HL-60 (cell line): ENCODE measurements at regions not wholly inside any gene's neighbourhood (a gene's known extent, or its start where the extent isn't known, plus 50 kb on each side); places are given as distances from the start of the nearest gene placed in this dataset.

ENCODE experiments used
- GABPA ChIP-seq: IDR thresholded peaks from 2 replicates; pipeline ENCODE4 v1.6.1; 2012; ENCODE audit warnings: low read depth
- POLR2AphosphoS5 ChIP-seq: IDR thresholded peaks from 2 replicates; pipeline ENCODE4 v1.6.1; 2012; ENCODE audit warnings: low read depth
- SPI1 ChIP-seq: IDR thresholded peaks from 2 replicates; pipeline ENCODE4 v1.6.1; 2012; ENCODE audit warnings: low read depth, mild to moderate bottlenecking, borderline replicate concordance
- TF ChIP-seq, protein P1 (sequence below): IDR thresholded peaks from one replicate; pipeline ENCODE4 v1.5.1; 2011; ENCODE audit warnings: low read length, control low read depth, inconsistent platforms; ENCODE audit not compliant: insufficient read depth
- TF ChIP-seq, protein P2 (sequence below): IDR thresholded peaks from 2 replicates; pipeline ENCODE4 v1.6.1; 2012; ENCODE audit warnings: low read depth; ENCODE audit not compliant: insufficient replicate concordance

DNA sequence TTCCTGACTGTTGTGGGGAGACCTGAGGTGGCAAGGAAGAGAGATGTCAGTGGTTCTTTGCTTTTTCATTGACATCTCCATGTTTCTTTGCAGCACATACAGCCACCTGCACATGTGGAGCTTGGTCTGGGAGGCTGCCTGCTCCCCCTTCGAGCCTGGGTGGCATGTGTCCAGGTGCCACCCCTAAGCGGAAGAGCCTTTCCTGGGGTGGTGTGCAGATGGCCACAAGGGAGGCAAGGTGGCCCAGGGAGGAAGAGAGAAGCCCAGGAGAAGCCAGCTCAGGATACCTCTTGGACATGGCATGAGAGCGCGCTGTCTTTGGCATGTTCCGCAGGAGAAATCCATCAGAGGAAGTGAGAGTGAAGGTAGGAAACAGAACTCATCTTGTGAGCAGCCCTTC, 105.9 kb upstream of the NPTX2 start:
- TF ChIP-seq, protein P1, sequence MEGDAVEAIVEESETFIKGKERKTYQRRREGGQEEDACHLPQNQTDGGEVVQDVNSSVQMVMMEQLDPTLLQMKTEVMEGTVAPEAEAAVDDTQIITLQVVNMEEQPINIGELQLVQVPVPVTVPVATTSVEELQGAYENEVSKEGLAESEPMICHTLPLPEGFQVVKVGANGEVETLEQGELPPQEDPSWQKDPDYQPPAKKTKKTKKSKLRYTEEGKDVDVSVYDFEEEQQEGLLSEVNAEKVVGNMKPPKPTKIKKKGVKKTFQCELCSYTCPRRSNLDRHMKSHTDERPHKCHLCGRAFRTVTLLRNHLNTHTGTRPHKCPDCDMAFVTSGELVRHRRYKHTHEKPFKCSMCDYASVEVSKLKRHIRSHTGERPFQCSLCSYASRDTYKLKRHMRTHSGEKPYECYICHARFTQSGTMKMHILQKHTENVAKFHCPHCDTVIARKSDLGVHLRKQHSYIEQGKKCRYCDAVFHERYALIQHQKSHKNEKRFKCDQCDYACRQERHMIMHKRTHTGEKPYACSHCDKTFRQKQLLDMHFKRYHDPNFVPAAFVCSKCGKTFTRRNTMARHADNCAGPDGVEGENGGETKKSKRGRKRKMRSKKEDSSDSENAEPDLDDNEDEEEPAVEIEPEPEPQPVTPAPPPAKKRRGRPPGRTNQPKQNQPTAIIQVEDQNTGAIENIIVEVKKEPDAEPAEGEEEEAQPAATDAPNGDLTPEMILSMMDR: no peak
- no peak for TF ChIP-seq POLR2AphosphoS5
- no peak for TF ChIP-seq SPI1
- TF ChIP-seq, protein P2, sequence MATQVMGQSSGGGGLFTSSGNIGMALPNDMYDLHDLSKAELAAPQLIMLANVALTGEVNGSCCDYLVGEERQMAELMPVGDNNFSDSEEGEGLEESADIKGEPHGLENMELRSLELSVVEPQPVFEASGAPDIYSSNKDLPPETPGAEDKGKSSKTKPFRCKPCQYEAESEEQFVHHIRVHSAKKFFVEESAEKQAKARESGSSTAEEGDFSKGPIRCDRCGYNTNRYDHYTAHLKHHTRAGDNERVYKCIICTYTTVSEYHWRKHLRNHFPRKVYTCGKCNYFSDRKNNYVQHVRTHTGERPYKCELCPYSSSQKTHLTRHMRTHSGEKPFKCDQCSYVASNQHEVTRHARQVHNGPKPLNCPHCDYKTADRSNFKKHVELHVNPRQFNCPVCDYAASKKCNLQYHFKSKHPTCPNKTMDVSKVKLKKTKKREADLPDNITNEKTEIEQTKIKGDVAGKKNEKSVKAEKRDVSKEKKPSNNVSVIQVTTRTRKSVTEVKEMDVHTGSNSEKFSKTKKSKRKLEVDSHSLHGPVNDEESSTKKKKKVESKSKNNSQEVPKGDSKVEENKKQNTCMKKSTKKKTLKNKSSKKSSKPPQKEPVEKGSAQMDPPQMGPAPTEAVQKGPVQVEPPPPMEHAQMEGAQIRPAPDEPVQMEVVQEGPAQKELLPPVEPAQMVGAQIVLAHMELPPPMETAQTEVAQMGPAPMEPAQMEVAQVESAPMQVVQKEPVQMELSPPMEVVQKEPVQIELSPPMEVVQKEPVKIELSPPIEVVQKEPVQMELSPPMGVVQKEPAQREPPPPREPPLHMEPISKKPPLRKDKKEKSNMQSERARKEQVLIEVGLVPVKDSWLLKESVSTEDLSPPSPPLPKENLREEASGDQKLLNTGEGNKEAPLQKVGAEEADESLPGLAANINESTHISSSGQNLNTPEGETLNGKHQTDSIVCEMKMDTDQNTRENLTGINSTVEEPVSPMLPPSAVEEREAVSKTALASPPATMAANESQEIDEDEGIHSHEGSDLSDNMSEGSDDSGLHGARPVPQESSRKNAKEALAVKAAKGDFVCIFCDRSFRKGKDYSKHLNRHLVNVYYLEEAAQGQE: no peak
- TF ChIP-seq GABPA: no peak
